Dedifferentiated amniotic fluid mesenchymal stem cell (primary cell): ENCODE measurements at regions not wholly inside any gene's neighbourhood (a gene's known extent, or its start where the extent isn't known, plus 50 kb on each side); places are given as distances from the start of the nearest gene placed in this dataset.
"Not testable (repeated sequence)": the region's sequence is repeated elsewhere in the genome, so short reads cannot be mapped to it uniquely, and the experiment has no call there.

Experiments
- DNase-seq: peaks from one replicate; pipeline ENCODE4 v3.0.0-alpha.2; 2016; ENCODE audit errors: extremely low spot score

- DNase-seq = no peak
Measured at GRCh38 chr2:228590681-228591080, 409.2 kb upstream of the SPHKAP start.

GRCh38 chr2:228589115-228589514 lies 407.6 kb upstream of the SPHKAP start:
- no peak for DNase-seq

GRCh38 chr2:228581731-228582130 lies 400.2 kb upstream of the SPHKAP start:
- DNase-seq = no peak

- no peak for DNase-seq
Measured at GRCh38 chr2:228575897-228576296, 394.4 kb upstream of the SPHKAP start.

- not testable (repeated sequence) for DNase-seq
Measured at GRCh38 chr2:228568275-228568674, 386.8 kb upstream of the SPHKAP start.

DNA sequence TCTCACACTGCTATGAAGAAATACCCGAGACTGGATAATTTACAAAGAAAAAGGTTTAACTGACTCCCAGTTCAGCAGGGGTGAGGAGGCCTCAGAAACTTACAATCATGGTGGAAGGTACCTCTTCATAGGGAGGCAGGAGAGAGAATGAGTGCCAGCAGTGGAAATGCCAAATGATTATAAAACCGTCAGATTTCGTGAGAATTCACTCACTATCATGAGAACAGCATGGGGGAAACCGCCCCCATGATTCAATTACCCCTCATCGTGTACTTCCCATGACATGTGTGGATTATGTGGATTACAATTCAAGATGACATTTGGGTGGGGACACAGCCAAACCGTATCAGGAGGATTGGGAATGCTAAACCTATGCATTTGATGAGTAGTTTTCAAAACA lies 380.3 kb upstream of the SPHKAP start:
- no peak for DNase-seq

DNA sequence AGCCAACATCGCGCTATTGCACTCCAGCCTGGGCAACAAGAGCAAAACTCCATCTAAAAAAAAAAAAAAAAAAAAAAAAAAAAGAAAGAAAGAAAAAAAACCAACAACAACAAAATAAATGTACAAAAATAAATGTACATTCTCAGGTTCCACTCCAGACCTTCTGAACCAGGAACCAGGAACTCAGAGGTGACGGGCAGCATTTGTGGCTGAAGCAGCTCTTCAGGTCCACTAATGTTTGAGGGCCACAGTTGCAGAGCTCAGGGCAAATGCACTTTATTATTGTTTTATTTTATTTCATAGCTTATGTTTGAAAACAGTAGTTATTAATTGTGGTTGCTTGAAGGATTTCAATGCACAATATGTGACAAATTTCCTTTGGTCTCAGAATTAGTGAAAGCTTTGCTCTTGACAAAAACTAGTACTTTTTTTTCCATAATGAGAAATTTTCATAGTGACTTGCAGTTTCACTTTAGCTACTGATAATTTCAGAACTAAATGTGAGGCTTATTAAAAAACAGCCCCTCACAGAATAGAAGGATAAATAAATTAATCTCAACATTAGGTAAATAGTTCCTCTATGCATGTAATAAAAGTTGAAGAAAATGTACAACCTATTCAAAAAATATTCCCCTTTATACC lies 378.4 kb upstream of the SPHKAP start:
- no peak for DNase-seq

DNA sequence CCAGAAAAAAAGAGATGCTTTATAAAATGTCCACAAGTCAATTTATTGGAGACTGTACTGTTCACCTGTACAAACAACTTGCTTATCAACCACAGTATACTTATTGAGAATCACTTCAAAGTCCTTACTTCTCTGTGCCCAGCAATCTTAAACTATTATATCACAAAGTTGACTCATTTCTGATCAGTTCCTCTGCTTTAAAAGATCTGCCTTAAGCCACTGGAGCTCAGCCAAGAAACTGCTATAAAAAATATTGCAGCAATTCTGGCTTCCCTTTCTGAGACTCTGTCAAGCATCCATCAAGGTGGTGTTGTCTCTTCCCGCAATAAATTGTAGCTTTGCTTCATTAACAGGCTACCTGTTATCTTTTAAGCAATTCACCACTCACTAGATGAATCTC lies 375.2 kb upstream of the SPHKAP start:
- DNase-seq = no peak

DNA sequence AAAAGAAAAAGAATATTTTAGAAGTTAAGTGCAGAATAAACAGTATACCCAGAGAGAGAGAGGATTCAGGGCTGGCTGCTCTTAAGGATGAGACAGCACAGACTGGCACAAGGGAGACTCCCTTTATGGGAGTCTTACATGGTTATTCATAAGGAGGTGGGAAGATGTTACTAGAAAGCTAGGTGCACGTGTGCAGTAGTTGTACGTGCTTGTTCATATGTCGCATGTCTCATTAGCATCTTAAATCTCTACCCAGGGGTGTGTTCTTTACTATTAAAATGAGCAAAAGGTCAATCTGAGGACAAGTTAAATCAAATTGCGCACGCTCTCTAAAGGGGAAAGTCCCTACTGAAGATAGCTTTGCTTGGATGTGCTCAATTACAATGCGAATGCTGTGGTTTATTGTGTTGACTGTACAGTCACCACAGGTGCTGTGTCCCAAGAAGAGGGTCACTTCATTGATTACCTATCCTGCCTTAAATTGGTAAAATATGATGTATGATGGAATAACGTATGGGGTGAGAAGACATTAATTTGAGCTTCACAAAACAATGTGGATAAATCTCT lies 368.0 kb upstream of the SPHKAP start:
- no peak for DNase-seq

GRCh38 chr2:228548230-228548629 lies 366.7 kb upstream of the SPHKAP start:
- DNase-seq = no peak

GRCh38 chr2:228545748-228546145 lies 364.3 kb upstream of the SPHKAP start:
- DNase-seq = no peak

DNA sequence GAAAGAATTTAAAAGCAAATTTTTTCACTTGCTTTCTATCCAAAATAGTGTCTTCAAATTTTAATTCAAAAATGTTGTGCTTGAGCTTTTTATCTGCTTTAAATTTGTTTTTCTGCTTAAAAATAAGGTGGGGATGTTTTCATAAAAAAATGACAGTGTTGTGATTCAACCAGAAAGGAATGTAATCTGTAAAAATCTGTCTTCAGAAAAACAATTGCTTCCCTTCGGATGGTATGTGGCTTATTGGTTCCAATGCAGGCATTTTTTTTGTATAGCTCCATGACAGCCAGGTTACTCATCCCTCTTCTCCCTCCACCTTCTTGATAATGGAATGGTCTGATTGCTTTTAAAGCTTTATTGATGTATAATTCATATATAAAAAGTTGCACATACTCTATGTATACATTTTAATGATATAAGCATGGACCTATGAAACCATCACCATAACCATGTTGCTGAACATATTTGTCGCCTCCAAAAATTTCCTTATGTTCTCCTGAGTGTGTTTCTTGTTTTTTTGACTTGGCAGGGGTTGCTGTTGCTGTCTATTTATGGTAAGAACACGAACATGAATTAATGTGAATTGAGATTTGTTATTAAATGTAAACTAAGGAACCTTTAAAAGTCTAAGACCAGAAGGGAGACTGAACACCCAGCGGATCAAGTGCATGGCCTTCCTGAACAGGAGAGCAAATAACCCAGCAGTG lies 363.7 kb upstream of the SPHKAP start:
- DNase-seq = no peak

GRCh38 chr2:228543117-228543516 lies 361.6 kb upstream of the SPHKAP start:
- DNase-seq = no peak

DNA sequence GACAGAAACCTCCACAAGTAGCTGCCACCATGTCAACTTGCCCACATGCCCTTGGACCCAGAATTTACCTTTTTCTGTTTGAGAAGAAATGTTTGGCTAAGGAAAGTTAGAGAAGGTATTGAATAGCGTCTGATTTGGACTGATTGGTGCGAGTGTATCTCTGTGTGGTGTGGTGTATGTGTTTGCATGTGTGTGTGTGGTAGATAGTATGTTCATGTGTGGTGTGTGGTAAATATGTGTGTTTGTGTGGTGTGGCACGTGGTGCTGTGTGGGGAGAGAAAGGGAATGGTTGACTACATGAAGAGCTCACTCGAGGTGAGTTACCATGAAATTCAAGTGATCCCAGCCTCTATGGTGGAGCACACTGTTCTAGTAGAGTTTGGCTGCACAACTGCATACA lies 360.8 kb upstream of the SPHKAP start:
- no peak for DNase-seq

GRCh38 chr2:228541789-228542188 lies 360.3 kb upstream of the SPHKAP start:
- DNase-seq = no peak

DNA sequence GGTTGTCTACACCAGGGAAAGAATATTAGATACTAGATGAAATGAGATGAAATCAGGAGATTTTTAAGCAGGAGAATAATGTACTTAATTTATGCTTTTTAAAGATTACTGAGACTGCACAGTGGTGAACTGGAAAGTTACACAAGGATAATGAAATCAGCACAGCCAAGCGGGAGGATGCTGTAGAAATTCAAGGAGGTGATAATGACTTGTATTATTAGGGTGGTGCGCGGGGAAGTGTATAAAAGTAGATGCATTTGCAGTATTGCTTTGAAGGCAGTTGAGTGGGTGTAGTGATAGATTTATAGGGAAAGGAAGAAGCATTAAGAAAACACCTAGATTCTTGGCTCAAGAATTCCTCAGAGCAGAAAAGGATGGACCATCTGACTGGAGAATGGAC lies 359.5 kb upstream of the SPHKAP start:
- no peak for DNase-seq

GRCh38 chr2:228535396-228535795 lies 353.9 kb upstream of the SPHKAP start:
- DNase-seq = no peak

DNA sequence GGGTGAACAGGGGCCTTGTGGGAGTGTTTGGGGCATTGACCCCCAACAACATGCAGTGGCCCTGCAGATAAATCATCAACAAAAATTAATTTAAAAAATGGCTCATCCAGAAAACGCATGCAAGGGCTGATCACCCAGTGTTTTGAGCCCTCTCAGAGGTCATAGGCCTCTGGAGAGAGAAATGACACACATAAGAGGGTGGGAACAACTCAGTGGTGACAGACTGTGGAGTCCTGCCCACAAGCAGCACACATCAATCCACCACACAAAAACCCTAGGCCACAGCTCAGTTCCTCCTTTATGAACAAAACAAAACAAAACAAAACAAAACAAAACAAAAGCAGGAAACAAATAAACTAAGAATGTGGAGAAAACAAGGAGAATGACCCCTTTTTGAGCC lies 351.7 kb upstream of the SPHKAP start:
- no peak for DNase-seq

- DNase-seq = no peak
Measured at GRCh38 chr2:228532233-228532632, 350.7 kb upstream of the SPHKAP start.

GRCh38 chr2:228527197-228527881 lies 345.9 kb upstream of the SPHKAP start:
- DNase-seq = no peak

DNA sequence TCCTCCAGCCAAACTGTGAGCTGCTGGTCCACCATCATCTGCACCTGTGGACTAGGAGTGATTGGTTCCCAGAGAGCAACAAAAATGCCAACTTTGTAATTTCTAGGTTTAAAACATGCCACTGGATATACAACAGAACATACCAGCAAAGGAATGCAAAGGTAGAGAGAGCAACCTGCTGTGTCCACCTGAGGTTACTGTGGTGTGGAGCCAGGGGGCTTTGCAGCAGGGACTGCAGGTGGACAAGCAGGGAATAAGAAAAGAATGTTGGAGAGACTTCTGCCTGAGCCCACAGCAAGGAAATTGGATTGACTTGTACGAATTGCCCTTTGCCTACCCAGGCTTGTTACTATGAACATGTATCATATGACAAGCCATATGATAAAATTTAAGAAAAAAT lies 345.2 kb upstream of the SPHKAP start:
- DNase-seq = no peak

GRCh38 chr2:228522977-228523376 lies 341.5 kb upstream of the SPHKAP start:
- no peak for DNase-seq

- no peak for DNase-seq
Measured at GRCh38 chr2:228522276-228522675, 340.8 kb upstream of the SPHKAP start.
